ENCODE measurements at regions not wholly inside any gene's neighbourhood (a gene's known extent, or its start where the extent isn't known, plus 50 kb on each side); places are given as distances from the start of the nearest gene placed in this dataset.

GRCh38 chr5:174271316-174271715 lies 225.8 kb downstream of the NSG2 start:
- TF ChIP-seq POLR2A (IDR thresholded peaks at IDR 0.05) (no peak), CTCF (IDR thresholded peaks at IDR 0.05) (no peak)
